ENCODE measurements at regions not wholly inside any gene's neighbourhood (a gene's known extent, or its start where the extent isn't known, plus 50 kb on each side); places are given as distances from the start of the nearest gene placed in this dataset.

GRCh38 chr5:153096381-153096780 lies 394.1 kb upstream of the GRIA1 start:
- H3K36me3 Mint-ChIP-seq (ENCODE audit: low read depth), result no peaks in the 10 kb centered on the region
- H3K4me3 Mint-ChIP-seq, result no peak overlapping the region
- DNase-seq, result no peak
- intact Hi-C loops (cut with micrococcal nuclease), result no loop called here
- CTCF ChIA-PET, result no interaction called here
- no peaks in the 10 kb centered on the region for H3K27me3 Mint-ChIP-seq (ENCODE audit: low read depth)
- no peak overlapping the region for H3K27ac Mint-ChIP-seq
- peaks cover 3% of the 10 kb centered on the region for H3K9me3 Mint-ChIP-seq
- no peaks in the 10 kb centered on the region for H3K4me1 Mint-ChIP-seq (ENCODE audit: low read depth)

- intact Hi-C loops (cut with micrococcal nuclease), result no loop called here
- no peak overlapping the region for H3K4me3 Mint-ChIP-seq
- CTCF ChIA-PET, result no interaction called here
- no peaks in the 10 kb centered on the region for H3K36me3 Mint-ChIP-seq (ENCODE audit: low read depth)
- no peak overlapping the region for H3K27ac Mint-ChIP-seq
- H3K9me3 Mint-ChIP-seq, result peaks cover 3% of the 10 kb centered on the region
- H3K4me1 Mint-ChIP-seq (ENCODE audit: low read depth), result no peaks in the 10 kb centered on the region
- H3K27me3 Mint-ChIP-seq (ENCODE audit: low read depth), result no peaks in the 10 kb centered on the region
- no peak for DNase-seq
Observed at GRCh38 chr5:153099328-153099727, 391.1 kb upstream of the GRIA1 start.

GRCh38 chr5:153101235-153102180 lies 389.0 kb upstream of the GRIA1 start:
- Mint-ChIP-seq H3K4me3 (no peak overlapping the region), H3K36me3 (ENCODE audit: low read depth) (no peaks in the 10 kb centered on the region), H3K27ac (no peak overlapping the region), H3K27me3 (ENCODE audit: low read depth) (no peaks in the 10 kb centered on the region), H3K4me1 (ENCODE audit: low read depth) (no peaks in the 10 kb centered on the region), H3K9me3 (peaks cover 3% of the 10 kb centered on the region)
- CTCF ChIA-PET, result no interaction called here
- DNase-seq, result no peak
- intact Hi-C loops (cut with micrococcal nuclease), result no loop called here

GRCh38 chr5:153116916-153117315 lies 373.6 kb upstream of the GRIA1 start:
- H3K9me3 Mint-ChIP-seq, result peaks cover 2% of the 10 kb centered on the region
- no peaks in the 10 kb centered on the region for H3K4me1 Mint-ChIP-seq (ENCODE audit: low read depth)
- no peak for DNase-seq
- H3K27me3 Mint-ChIP-seq (ENCODE audit: low read depth), result no peaks in the 10 kb centered on the region
- no peaks in the 10 kb centered on the region for H3K36me3 Mint-ChIP-seq (ENCODE audit: low read depth)
- intact Hi-C loops (cut with micrococcal nuclease), result no loop called here
- CTCF ChIA-PET, result no interaction called here
- no peak overlapping the region for H3K27ac Mint-ChIP-seq
- H3K4me3 Mint-ChIP-seq, result no peak overlapping the region

- Mint-ChIP-seq H3K4me3 (no peak overlapping the region), H3K4me1 (ENCODE audit: low read depth) (no peaks in the 10 kb centered on the region), H3K27me3 (ENCODE audit: low read depth) (no peaks in the 10 kb centered on the region), H3K27ac (no peak overlapping the region), H3K9me3 (peaks cover 2% of the 10 kb centered on the region), H3K36me3 (ENCODE audit: low read depth) (no peaks in the 10 kb centered on the region)
- intact Hi-C loops (cut with micrococcal nuclease), result no loop called here
- CTCF ChIA-PET, result no interaction called here
- DNase-seq, result no peak
Observed at GRCh38 chr5:153118018-153118417, 372.5 kb upstream of the GRIA1 start.

- intact Hi-C loops (cut with micrococcal nuclease), result no loop called here
- CTCF ChIA-PET, result no interaction called here
- Mint-ChIP-seq H3K4me1 (ENCODE audit: low read depth) (no peaks in the 10 kb centered on the region), H3K27me3 (ENCODE audit: low read depth) (no peaks in the 10 kb centered on the region), H3K27ac (no peak overlapping the region), H3K9me3 (peaks cover 2% of the 10 kb centered on the region), H3K4me3 (no peak overlapping the region), H3K36me3 (ENCODE audit: low read depth) (no peaks in the 10 kb centered on the region)
- no peak for DNase-seq
Observed at GRCh38 chr5:153122403-153122802, 368.1 kb upstream of the GRIA1 start.

- Mint-ChIP-seq H3K4me1 (ENCODE audit: low read depth) (no peaks in the 10 kb centered on the region), H3K4me3 (no peak overlapping the region), H3K9me3 (peaks cover 2% of the 10 kb centered on the region), H3K27ac (no peak overlapping the region), H3K36me3 (ENCODE audit: low read depth) (no peaks in the 10 kb centered on the region), H3K27me3 (ENCODE audit: low read depth) (no peaks in the 10 kb centered on the region)
- intact Hi-C loops (cut with micrococcal nuclease), result no loop called here
- no peak for DNase-seq
- CTCF ChIA-PET, result interaction anchor here (1.7 kb wide), 1 partner anchor 10 kb away, joined by 3 read pairs; no protein-coding TSS in a partner anchor
Observed at GRCh38 chr5:153130296-153130695, 360.2 kb upstream of the GRIA1 start.

GRCh38 chr5:153135411-153135810 lies 355.1 kb upstream of the GRIA1 start:
- Mint-ChIP-seq H3K36me3 (ENCODE audit: low read depth) (no peaks in the 10 kb centered on the region), H3K9me3 (peaks cover 6% of the 10 kb centered on the region), H3K27me3 (ENCODE audit: low read depth) (no peaks in the 10 kb centered on the region), H3K4me3 (no peak overlapping the region), H3K4me1 (ENCODE audit: low read depth) (no peaks in the 10 kb centered on the region), H3K27ac (no peak overlapping the region)
- no peak for DNase-seq
- intact Hi-C loops (cut with micrococcal nuclease), result no loop called here
- CTCF ChIA-PET, result no interaction called here

- H3K36me3 Mint-ChIP-seq (ENCODE audit: low read depth), result no peaks in the 10 kb centered on the region
- no peak overlapping the region for H3K27ac Mint-ChIP-seq
- no peaks in the 10 kb centered on the region for H3K4me1 Mint-ChIP-seq (ENCODE audit: low read depth)
- no peak for DNase-seq
- intact Hi-C loops (cut with micrococcal nuclease), result no loop called here
- peaks cover 6% of the 10 kb centered on the region for H3K9me3 Mint-ChIP-seq
- CTCF ChIA-PET, result no interaction called here
- H3K4me3 Mint-ChIP-seq, result no peak overlapping the region
- no peaks in the 10 kb centered on the region for H3K27me3 Mint-ChIP-seq (ENCODE audit: low read depth)
Observed at GRCh38 chr5:153136910-153137614, 353.4 kb upstream of the GRIA1 start.

GRCh38 chr5:153147891-153148623 lies 342.4 kb upstream of the GRIA1 start:
- Mint-ChIP-seq H3K27ac (no peak overlapping the region), H3K4me1 (ENCODE audit: low read depth) (no peaks in the 10 kb centered on the region), H3K36me3 (ENCODE audit: low read depth) (no peaks in the 10 kb centered on the region), H3K9me3 (peaks cover 24% of the 10 kb centered on the region), H3K27me3 (ENCODE audit: low read depth) (no peaks in the 10 kb centered on the region), H3K4me3 (no peak overlapping the region)
- intact Hi-C loops (cut with micrococcal nuclease), result loop anchor here (1.0 to 2.0 kb wide), 2 partner anchors 587 to 616 kb away; no protein-coding TSS in a partner anchor
- no peak for DNase-seq
- CTCF ChIA-PET, result interaction anchor here (0.7 kb wide), 1 partner anchor 62 kb away, joined by 3 read pairs; no protein-coding TSS in a partner anchor

GRCh38 chr5:153148624-153148976 lies 341.9 kb upstream of the GRIA1 start:
- intact Hi-C loops (cut with micrococcal nuclease), result loop anchor here (1.0 to 2.0 kb wide), 2 partner anchors 588 to 616 kb away; no protein-coding TSS in a partner anchor
- Mint-ChIP-seq H3K4me3 (no peak overlapping the region), H3K27ac (no peak overlapping the region), H3K36me3 (ENCODE audit: low read depth) (no peaks in the 10 kb centered on the region), H3K27me3 (ENCODE audit: low read depth) (no peaks in the 10 kb centered on the region), H3K9me3 (peaks cover 22% of the 10 kb centered on the region), H3K4me1 (ENCODE audit: low read depth) (no peaks in the 10 kb centered on the region)
- DNase-seq, result no peak
- CTCF ChIA-PET, result interaction anchor here (1.1 kb wide), 1 partner anchor 9 kb away, joined by 4 read pairs; no protein-coding TSS in a partner anchor

- Mint-ChIP-seq H3K27ac (no peak overlapping the region), H3K9me3 (peaks cover 19% of the 10 kb centered on the region), H3K36me3 (ENCODE audit: low read depth) (no peaks in the 10 kb centered on the region), H3K27me3 (ENCODE audit: low read depth) (no peaks in the 10 kb centered on the region), H3K4me1 (ENCODE audit: low read depth) (no peaks in the 10 kb centered on the region), H3K4me3 (no peak overlapping the region)
- CTCF ChIA-PET, result no interaction called here
- DNase-seq, result no peak
- intact Hi-C loops (cut with micrococcal nuclease), result no loop called here
Observed at GRCh38 chr5:153151558-153151957, 338.9 kb upstream of the GRIA1 start.

Data from activated naive CD4-positive, alpha-beta T cell treated with anti-CD3 and anti-CD28 coated beads for 36 hours (primary cell).